KBM-7 (cell line): ENCODE measurements at regions not wholly inside any gene's neighbourhood (a gene's known extent, or its start where the extent isn't known, plus 50 kb on each side); places are given as distances from the start of the nearest gene placed in this dataset.

ENCODE experiments used
- DNase-seq: peaks from one replicate; pipeline ENCODE4 v3.0.0-alpha.2; 2015
- in situ Hi-C: fragments of 300-500 bp; cut with MboI; formaldehyde crosslinking; loops from 2 replicates; pipeline ENCODE4 v1.14.3; 2020; ENCODE audit warnings: low sequenced_read_pairs, low pct_unique_long_range_greater_than_20kb, mixed read lengths

- in situ Hi-C loops, result no loop called here
- DNase-seq, result no peak
These were observed 139.9 kb downstream of the TRIML1 start for GRCh38 chr4:188279184-188279583.

- in situ Hi-C loops, result no loop called here
- DNase-seq, result no peak
These were observed 143.4 kb downstream of the TRIML1 start for GRCh38 chr4:188282471-188283232.

- in situ Hi-C loops, result no loop called here
- DNase-seq, result no peak
These were observed 148.1 kb downstream of the TRIML1 start for GRCh38 chr4:188287169-188287894.

GRCh38 chr4:188289531-188290125 lies 150.4 kb downstream of the TRIML1 start:
- no peak for DNase-seq
- in situ Hi-C loops, result no loop called here

GRCh38 chr4:188295899-188296298 lies 156.7 kb downstream of the TRIML1 start:
- in situ Hi-C loops, result no loop called here

GRCh38 chr4:188296331-188296730 lies 157.1 kb downstream of the TRIML1 start:
- in situ Hi-C loops, result no loop called here

More at GRCh38 chr4:188295899-188296298, 156.7 kb downstream of the TRIML1 start:
- DNase-seq, result no peak

GRCh38 chr4:188297873-188298272 lies 158.6 kb downstream of the TRIML1 start:
- DNase-seq, result no peak
- in situ Hi-C loops, result no loop called here

More at GRCh38 chr4:188296331-188296730, 157.1 kb downstream of the TRIML1 start:
- DNase-seq, result no peak

GRCh38 chr4:188299161-188299560 lies 159.9 kb downstream of the TRIML1 start:
- in situ Hi-C loops, result no loop called here

GRCh38 chr4:188300385-188300784 lies 161.1 kb downstream of the TRIML1 start:
- in situ Hi-C loops, result no loop called here
- DNase-seq, result no peak

More at GRCh38 chr4:188299161-188299560, 159.9 kb downstream of the TRIML1 start:
- DNase-seq, result no peak

- DNase-seq, result no peak
- in situ Hi-C loops, result no loop called here
These were observed 166.4 kb downstream of the TRIML1 start for GRCh38 chr4:188305690-188306089.

- in situ Hi-C loops, result no loop called here
- no peak for DNase-seq
These were observed 168.3 kb downstream of the TRIML1 start for GRCh38 chr4:188307591-188307990.

- in situ Hi-C loops, result no loop called here
These were observed 168.9 kb downstream of the TRIML1 start for GRCh38 chr4:188308142-188308541.

GRCh38 chr4:188316391-188316790 lies 177.2 kb downstream of the TRIML1 start:
- DNase-seq, result no peak
- in situ Hi-C loops, result no loop called here

More at GRCh38 chr4:188308142-188308541, 168.9 kb downstream of the TRIML1 start:
- DNase-seq, result no peak

GRCh38 chr4:188328966-188329365 lies 189.7 kb downstream of the TRIML1 start:
- DNase-seq, result no peak
- in situ Hi-C loops, result no loop called here

- in situ Hi-C loops, result no loop called here
- DNase-seq, result no peak
These were observed 190.3 kb downstream of the TRIML1 start for GRCh38 chr4:188329521-188329920.

- DNase-seq, result no peak
- in situ Hi-C loops, result no loop called here
These were observed 193.0 kb downstream of the TRIML1 start for GRCh38 chr4:188332265-188332664.

- in situ Hi-C loops, result no loop called here
- no peak for DNase-seq
These were observed 197.7 kb downstream of the TRIML1 start for GRCh38 chr4:188336891-188337290.

- in situ Hi-C loops, result no loop called here
- DNase-seq, result no peak
These were observed 202.2 kb downstream of the TRIML1 start for GRCh38 chr4:188341428-188341827.

GRCh38 chr4:188346171-188346809 lies 207.0 kb downstream of the TRIML1 start:
- no peak for DNase-seq
- in situ Hi-C loops, result no loop called here

GRCh38 chr4:188347339-188347738 lies 208.1 kb downstream of the TRIML1 start:
- no peak for DNase-seq
- in situ Hi-C loops, result no loop called here
